IgD-negative memory B cell (primary cell): ENCODE measurements at regions not wholly inside any gene's neighbourhood (a gene's known extent, or its start where the extent isn't known, plus 50 kb on each side); places are given as distances from the start of the nearest gene placed in this dataset.

Experiments
- H3K27ac Mint-ChIP-seq, 3 donors: one replicate each; pipeline ENCODE4 v1.8.0; 2020 to 2022; ENCODE audit warnings: mild to moderate bottlenecking in 3 of 3, mixed read lengths in 3 of 3, moderate library complexity in 1 of 3
- H3K27me3 Mint-ChIP-seq: one replicate; pipeline ENCODE4 v1.8.0; 2021; ENCODE audit warnings: mixed read lengths
- H3K36me3 Mint-ChIP-seq: one replicate; pipeline ENCODE4 v1.8.0; 2020; ENCODE audit warnings: mild to moderate bottlenecking, mixed read lengths
- H3K4me1 Mint-ChIP-seq, 3 donors: one replicate each; pipeline ENCODE4 v1.8.0; 2020 to 2022; ENCODE audit warnings: mixed read lengths in 3 of 3, mild to moderate bottlenecking in 1 of 3
- H3K4me3 Mint-ChIP-seq, 4 donors: one replicate each; pipeline ENCODE4 v1.8.0; 2020 to 2022; ENCODE audit warnings: mild to moderate bottlenecking in 4 of 4, mixed read lengths in 4 of 4, moderate library complexity in 3 of 4
- H3K9me3 Mint-ChIP-seq, 3 donors: one replicate each; pipeline ENCODE4 v1.8.0; 2020 to 2021; ENCODE audit warnings: mixed read lengths in 3 of 3, mild to moderate bottlenecking in 1 of 3

DNA sequence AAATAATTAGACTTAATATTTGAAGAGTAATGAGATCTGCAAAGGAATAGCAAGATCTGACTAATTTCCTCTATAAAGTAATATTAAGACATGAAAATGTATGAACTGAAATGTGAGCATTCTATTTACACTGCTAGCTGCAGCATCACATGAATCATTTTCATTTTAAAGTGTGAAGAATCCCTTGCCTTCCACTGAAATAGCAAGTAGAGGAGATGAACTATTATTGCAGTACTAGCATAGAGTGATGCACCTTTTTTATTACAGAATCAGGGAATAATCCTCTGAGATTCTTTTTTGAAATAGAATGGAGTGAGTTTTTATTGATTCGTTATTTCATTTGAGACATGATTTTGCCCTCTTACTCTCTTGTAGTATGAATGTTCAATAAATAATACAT, 281.9 kb upstream of the NAV3 start:
- no peaks in the 10 kb centered on the region for H3K36me3 Mint-ChIP-seq
- no peak overlapping the region for H3K4me3 Mint-ChIP-seq
- peaks cover 3 to 13% (median 4%) of the 10 kb centered on the region in 3 donors for H3K9me3 Mint-ChIP-seq
- no peak overlapping the region for H3K27ac Mint-ChIP-seq
- H3K4me1 Mint-ChIP-seq: no peaks in the 10 kb centered on the region
- no peaks in the 10 kb centered on the region for H3K27me3 Mint-ChIP-seq

DNA sequence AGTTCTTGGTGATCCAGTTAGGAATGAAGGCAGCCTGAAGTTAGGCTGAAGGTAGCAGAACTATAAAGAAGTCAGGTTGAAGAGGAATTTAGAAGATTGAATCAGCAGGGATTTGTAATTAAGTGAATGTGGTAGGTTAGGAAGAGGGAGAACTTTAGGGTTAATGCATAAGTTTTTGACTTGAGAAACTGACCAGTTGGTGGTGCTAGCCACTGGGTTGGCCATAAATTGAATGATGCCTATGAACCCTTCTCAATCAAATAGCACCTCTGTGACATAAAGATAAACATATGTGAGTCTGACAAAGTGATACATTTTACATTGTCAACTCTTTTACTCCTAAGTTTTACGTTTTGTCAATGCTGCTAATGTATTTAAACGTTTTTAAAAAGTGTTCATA, 290.6 kb upstream of the NAV3 start:
- no peaks in the 10 kb centered on the region for H3K36me3 Mint-ChIP-seq
- peaks cover 3 to 25% (median 6%) of the 10 kb centered on the region in 3 donors for H3K9me3 Mint-ChIP-seq
- H3K27ac Mint-ChIP-seq: no peak overlapping the region
- H3K27me3 Mint-ChIP-seq: no peaks in the 10 kb centered on the region
- H3K4me1 Mint-ChIP-seq: no peaks in the 10 kb centered on the region
- H3K4me3 Mint-ChIP-seq: no peak overlapping the region

GRCh38 chr12:77537663-77538062, 293.0 kb upstream of the NAV3 start:
- Mint-ChIP-seq H3K27me3 (no peaks in the 10 kb centered on the region), H3K4me1 (no peaks in the 10 kb centered on the region), H3K27ac (no peak overlapping the region), H3K4me3 (no peak overlapping the region), H3K9me3 (peaks cover 0 to 13% (median 4%) of the 10 kb centered on the region in 3 donors), H3K36me3 (no peaks in the 10 kb centered on the region)

GRCh38 chr12:77535734-77536133, 295.0 kb upstream of the NAV3 start:
- Mint-ChIP-seq H3K4me1 (no peaks in the 10 kb centered on the region), H3K36me3 (no peaks in the 10 kb centered on the region), H3K9me3 (no peaks in the 10 kb centered on the region), H3K4me3 (no peak overlapping the region), H3K27me3 (no peaks in the 10 kb centered on the region), H3K27ac (no peak overlapping the region)

DNA sequence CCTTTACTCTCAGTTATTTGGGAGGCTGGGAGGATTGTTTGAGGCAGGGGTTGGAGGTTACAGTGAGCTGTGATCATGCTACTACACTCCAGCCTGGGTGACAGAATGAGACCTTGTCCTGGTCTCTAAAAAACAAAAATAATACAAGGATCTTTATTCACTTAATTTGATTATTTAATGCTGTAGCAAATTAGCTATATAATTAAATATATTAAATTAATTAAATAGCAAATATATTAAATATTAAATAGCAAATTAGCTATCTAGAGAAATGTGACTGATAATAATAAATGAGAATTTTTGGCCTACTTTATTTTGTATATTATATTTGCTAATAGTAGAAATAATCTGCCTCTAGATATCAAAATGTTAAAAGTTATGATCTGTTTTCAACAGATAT, 298.8 kb upstream of the NAV3 start:
- H3K27me3 Mint-ChIP-seq: no peaks in the 10 kb centered on the region
- no peak overlapping the region for H3K4me3 Mint-ChIP-seq
- H3K9me3 Mint-ChIP-seq: peaks cover 2 to 5% (median 4%) of the 10 kb centered on the region in 3 donors
- H3K27ac Mint-ChIP-seq: no peak overlapping the region
- H3K4me1 Mint-ChIP-seq: no peaks in the 10 kb centered on the region
- no peaks in the 10 kb centered on the region for H3K36me3 Mint-ChIP-seq

DNA sequence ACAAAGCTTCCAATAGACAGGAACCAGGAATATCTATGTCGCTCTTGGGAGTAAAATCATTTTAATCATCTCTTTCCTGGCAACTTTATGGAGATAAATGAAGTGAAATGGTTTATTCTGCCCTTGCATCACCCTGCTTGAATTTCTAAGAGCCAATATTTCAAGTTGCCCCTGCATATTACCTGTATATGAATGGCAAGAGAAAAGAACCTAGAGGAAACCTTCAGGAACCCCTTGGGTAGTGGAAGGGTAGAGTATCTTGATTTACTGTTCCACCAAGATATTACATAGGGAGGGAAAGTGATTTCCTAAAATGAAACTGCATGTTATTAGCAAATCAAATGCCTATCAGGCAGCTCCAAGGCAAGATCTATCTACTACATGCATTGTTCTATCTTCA, 308.4 kb upstream of the NAV3 start:
- Mint-ChIP-seq H3K4me3 (no peak overlapping the region), H3K4me1 (no peaks in the 10 kb centered on the region), H3K36me3 (peaks cover 2% of the 10 kb centered on the region), H3K9me3 (peaks cover 0 to 7% (median 3%) of the 10 kb centered on the region in 3 donors), H3K27me3 (no peaks in the 10 kb centered on the region), H3K27ac (no peak overlapping the region)

- Mint-ChIP-seq H3K27ac (no peak overlapping the region), H3K27me3 (no peaks in the 10 kb centered on the region), H3K4me1 (no peaks in the 10 kb centered on the region), H3K9me3 (peaks cover 0 to 7% (median 3%) of the 10 kb centered on the region in 3 donors), H3K4me3 (no peak overlapping the region), H3K36me3 (peaks cover under 1% of the 10 kb centered on the region)
Measured at GRCh38 chr12:77521508-77522115, 309.1 kb upstream of the NAV3 start.

DNA sequence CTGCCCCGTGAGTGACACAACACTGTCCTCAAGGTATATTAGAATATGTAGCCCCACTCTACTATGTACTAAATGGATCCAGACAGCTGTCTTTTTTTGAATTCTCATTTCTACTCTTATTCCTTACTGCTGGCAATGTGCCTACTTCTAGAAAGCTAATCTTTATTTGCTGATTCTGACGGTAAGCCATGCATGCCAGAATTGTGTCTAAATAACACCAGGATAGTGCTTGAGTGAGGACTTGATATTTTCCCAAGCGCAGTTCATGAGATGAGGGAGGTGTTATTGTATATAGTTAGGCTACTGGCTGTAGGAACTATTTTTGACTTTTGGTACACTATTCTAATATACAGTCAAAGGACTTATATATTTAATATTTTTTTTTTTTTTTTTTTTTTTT, 316.2 kb upstream of the NAV3 start:
- H3K9me3 Mint-ChIP-seq: peaks cover 0 to 2% (median 0%) of the 10 kb centered on the region in 3 donors
- H3K4me1 Mint-ChIP-seq: no peaks in the 10 kb centered on the region
- no peak overlapping the region for H3K4me3 Mint-ChIP-seq
- no peak overlapping the region for H3K27ac Mint-ChIP-seq
- H3K36me3 Mint-ChIP-seq: no peaks in the 10 kb centered on the region
- no peaks in the 10 kb centered on the region for H3K27me3 Mint-ChIP-seq

DNA sequence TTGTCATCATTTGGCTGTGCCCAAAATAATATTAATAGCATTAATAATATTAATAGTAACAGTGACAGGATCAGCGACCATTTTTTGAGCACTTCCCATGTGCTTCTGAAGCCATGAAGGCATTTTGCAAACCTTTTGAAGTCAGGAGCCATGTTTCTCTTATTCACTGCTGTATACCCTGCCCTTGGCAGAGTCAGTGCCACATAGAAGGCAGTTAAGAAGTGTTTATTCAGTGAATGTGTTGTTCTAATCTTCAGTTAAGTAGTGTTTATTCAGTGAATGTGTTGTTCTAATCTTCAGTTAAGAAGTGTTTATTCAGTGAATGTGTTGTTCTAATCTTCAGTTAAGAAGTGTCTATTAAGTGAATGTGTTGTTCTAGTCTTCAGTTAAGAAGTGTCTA, 319.7 kb upstream of the NAV3 start:
- H3K27ac Mint-ChIP-seq: no peak overlapping the region
- no peaks in the 10 kb centered on the region for H3K4me1 Mint-ChIP-seq
- H3K27me3 Mint-ChIP-seq: no peaks in the 10 kb centered on the region
- H3K4me3 Mint-ChIP-seq: no peak overlapping the region
- H3K36me3 Mint-ChIP-seq: no peaks in the 10 kb centered on the region
- H3K9me3 Mint-ChIP-seq: peaks cover 3 to 4% (median 3%) of the 10 kb centered on the region in 3 donors

GRCh38 chr12:77504466-77504865, 326.2 kb upstream of the NAV3 start:
- Mint-ChIP-seq H3K4me3 (no peak overlapping the region), H3K4me1 (no peaks in the 10 kb centered on the region), H3K36me3 (peaks cover 1% of the 10 kb centered on the region), H3K27me3 (no peaks in the 10 kb centered on the region), H3K9me3 (peaks cover 3 to 6% (median 3%) of the 10 kb centered on the region in 3 donors), H3K27ac (no peak overlapping the region)

DNA sequence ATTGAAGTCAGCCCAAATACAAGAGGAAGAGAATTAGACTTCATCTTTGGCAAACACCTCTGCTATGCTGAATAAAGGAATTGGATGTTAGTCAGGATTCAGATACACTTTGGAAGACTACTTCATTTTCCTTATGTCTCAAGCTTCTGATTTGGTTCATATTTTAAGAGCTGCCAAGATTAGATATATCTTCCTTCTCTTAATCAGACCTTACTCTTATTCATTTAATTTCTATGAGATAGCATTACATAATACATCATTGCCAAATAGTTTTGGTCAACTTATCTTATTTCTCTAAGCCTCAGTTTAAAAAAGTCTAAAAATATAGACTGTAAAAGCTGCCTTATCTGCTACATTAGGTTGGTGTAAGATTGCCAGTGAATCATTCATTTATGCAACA, 330.6 kb upstream of the NAV3 start:
- Mint-ChIP-seq H3K27me3 (no peaks in the 10 kb centered on the region), H3K9me3 (peaks cover 0 to 3% (median 0%) of the 10 kb centered on the region in 3 donors), H3K27ac (no peak overlapping the region), H3K4me3 (no peak overlapping the region), H3K4me1 (no peaks in the 10 kb centered on the region), H3K36me3 (peaks cover 1% of the 10 kb centered on the region)

GRCh38 chr12:77497647-77498046, 333.0 kb upstream of the NAV3 start:
- no peaks in the 10 kb centered on the region for H3K36me3 Mint-ChIP-seq
- H3K4me1 Mint-ChIP-seq: no peaks in the 10 kb centered on the region
- no peak overlapping the region for H3K27ac Mint-ChIP-seq
- no peaks in the 10 kb centered on the region for H3K9me3 Mint-ChIP-seq
- no peaks in the 10 kb centered on the region for H3K27me3 Mint-ChIP-seq
- H3K4me3 Mint-ChIP-seq: no peak overlapping the region

DNA sequence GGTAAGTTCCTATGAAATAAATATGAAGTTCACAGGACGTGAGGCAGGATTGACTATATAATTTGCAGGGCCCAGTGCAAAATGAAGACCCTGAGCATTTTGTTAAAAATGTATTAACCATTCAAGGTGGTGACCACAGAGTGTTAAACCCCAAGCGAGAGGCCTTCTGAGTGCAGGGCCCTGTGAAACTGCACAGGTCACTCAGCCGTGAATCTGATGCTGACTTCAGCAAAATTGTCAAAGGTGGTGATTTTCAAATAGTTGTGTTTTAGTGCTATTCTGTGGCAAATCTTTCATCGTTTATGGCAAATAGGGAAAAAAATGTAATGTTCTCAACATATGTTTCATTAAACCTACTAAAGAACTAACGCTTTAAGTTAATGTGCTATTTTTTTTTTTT, 334.0 kb upstream of the NAV3 start:
- no peak overlapping the region for H3K4me3 Mint-ChIP-seq
- H3K27ac Mint-ChIP-seq: no peak overlapping the region
- H3K36me3 Mint-ChIP-seq: no peaks in the 10 kb centered on the region
- no peaks in the 10 kb centered on the region for H3K27me3 Mint-ChIP-seq
- H3K9me3 Mint-ChIP-seq: no peaks in the 10 kb centered on the region
- H3K4me1 Mint-ChIP-seq: no peaks in the 10 kb centered on the region

DNA sequence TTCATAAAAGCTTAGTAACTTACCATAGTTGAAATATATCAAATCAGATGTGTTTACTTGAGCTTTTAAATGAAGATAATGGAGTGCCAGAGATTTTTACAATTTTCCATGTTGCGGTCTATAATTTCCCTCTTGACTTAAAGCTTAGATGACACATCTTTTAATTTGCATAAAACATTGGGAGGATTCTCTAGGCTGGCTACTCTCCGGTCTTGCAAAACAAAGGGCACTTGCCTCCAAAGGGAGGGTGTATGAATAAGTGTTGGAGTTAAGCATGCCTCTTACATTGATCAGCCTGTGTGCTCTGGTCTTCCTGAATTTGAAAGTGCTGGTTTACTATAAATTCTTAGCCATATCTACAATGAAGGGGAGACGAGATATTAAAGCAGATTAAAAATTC, 336.4 kb upstream of the NAV3 start:
- no peaks in the 10 kb centered on the region for H3K9me3 Mint-ChIP-seq
- no peaks in the 10 kb centered on the region for H3K36me3 Mint-ChIP-seq
- H3K27me3 Mint-ChIP-seq: no peaks in the 10 kb centered on the region
- no peak overlapping the region for H3K4me3 Mint-ChIP-seq
- H3K4me1 Mint-ChIP-seq: no peaks in the 10 kb centered on the region
- H3K27ac Mint-ChIP-seq: no peak overlapping the region

- H3K27me3 Mint-ChIP-seq: no peaks in the 10 kb centered on the region
- no peaks in the 10 kb centered on the region for H3K9me3 Mint-ChIP-seq
- H3K4me3 Mint-ChIP-seq: no peak overlapping the region
- H3K36me3 Mint-ChIP-seq: no peaks in the 10 kb centered on the region
- H3K27ac Mint-ChIP-seq: no peak overlapping the region
- H3K4me1 Mint-ChIP-seq: no peaks in the 10 kb centered on the region
Measured at GRCh38 chr12:77493302-77494168, 337.2 kb upstream of the NAV3 start.

DNA sequence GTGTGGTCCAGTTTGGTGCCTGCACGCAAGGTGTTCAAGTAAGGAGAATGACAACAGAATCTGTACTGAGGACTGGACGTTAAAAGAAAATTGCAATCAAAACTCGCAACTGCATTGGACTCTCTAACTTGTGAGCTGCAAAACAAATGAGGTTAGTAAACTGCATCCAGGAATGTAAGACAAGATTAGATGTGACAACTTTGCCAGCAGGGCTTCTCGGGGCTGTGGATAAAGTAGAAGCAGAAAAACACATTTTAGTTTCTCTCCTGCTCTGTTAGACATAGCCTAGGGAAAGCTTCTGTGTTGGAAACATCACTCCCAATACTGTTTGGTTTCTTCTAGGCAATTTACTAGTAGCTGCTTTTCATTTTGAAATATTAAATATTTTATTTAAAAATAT, 338.2 kb upstream of the NAV3 start:
- Mint-ChIP-seq H3K4me3 (no peak overlapping the region), H3K4me1 (no peaks in the 10 kb centered on the region), H3K27me3 (no peaks in the 10 kb centered on the region), H3K36me3 (no peaks in the 10 kb centered on the region), H3K9me3 (no peaks in the 10 kb centered on the region), H3K27ac (no peak overlapping the region)
